SK-N-SH (cell line): ENCODE measurements at regions not wholly inside any gene's neighbourhood (a gene's known extent, or its start where the extent isn't known, plus 50 kb on each side); places are given as distances from the start of the nearest gene placed in this dataset.

Experiments used
- CTCF ChIA-PET: fragments of 300-600, 350-600 bp; formaldehyde crosslinking; extraction: SDS; loops from one replicate; lab custom pipeline; 2021; lab: Yijun Ruan, JAX
- POLR2A ChIA-PET: fragments of 350-600 bp; sonication (Branson Sonifier 250); formaldehyde crosslinking; extraction: SDS; loops from one replicate; lab custom pipeline; 2020; ENCODE audit warnings: antibody characterized with exemption, inconsistent platforms; lab: Yijun Ruan, JAX
- DNase-seq: peaks from one replicate; pipeline ENCODE4 v3.0.0; 2012
- H2AFZ ChIP-seq: fragments of 200-600 bp; sonication (generic); 2 replicates; pipeline ENCODE4 v1.8.1; 2016; ENCODE audit warnings: antibody characterized with exemption, mild to moderate bottlenecking, low read depth
- H3F3A ChIP-seq: fragments of 200-600 bp; sonication (generic); replicated peaks from 2 replicates; pipeline ENCODE3; 2016; ENCODE audit warnings: antibody characterized with exemption, mild to moderate bottlenecking; ENCODE audit not compliant: insufficient read depth
- H3K27ac ChIP-seq, 2 experiments: fragments of 200-500 bp in 1 of 2; fragments of 200-600 bp in 1 of 2; sonication (Bioruptor generic) in 1 of 2; sonication (generic), shearing (Covaris generic) in 1 of 2; 2 replicates each; pipeline versions ENCODE4 v1.5.1 to v1.6.1; 2014 to 2016; ENCODE audit warnings: low read depth in 2 of 2, inconsistent platforms in 1 of 2, low read length in 1 of 2, mild to moderate bottlenecking in 1 of 2, mixed read lengths in 1 of 2
- H3K27me3 ChIP-seq: fragments of 200-600 bp; sonication (generic), shearing (Covaris generic); 2 replicates; pipeline ENCODE4 v1.6.1; 2016; ENCODE audit warnings: mixed run types; ENCODE audit not compliant: insufficient read depth
- H3K36me3 ChIP-seq, 2 experiments: fragments of 200-500 bp in 1 of 2; fragments of 200-600 bp in 1 of 2; sonication (Bioruptor generic) in 1 of 2; sonication (generic) in 1 of 2; replicated peaks in 1 of 2; 2 replicates each; pipeline versions ENCODE3 to v1.5.1; 2014 to 2016; ENCODE audit warnings: low read length in 1 of 2, mild to moderate bottlenecking in 1 of 2; ENCODE audit not compliant: insufficient read depth in 2 of 2, control insufficient read depth in 1 of 2
- H3K4me1 ChIP-seq, 2 experiments: fragments of 200-500 bp in 1 of 2; fragments of 200-600 bp in 1 of 2; sonication (Bioruptor generic) in 1 of 2; sonication (generic), shearing (Covaris generic) in 1 of 2; 2 replicates each; pipeline versions ENCODE4 v1.5.1 to v1.6.1; 2014 to 2016; ENCODE audit warnings: low read depth in 1 of 2, low read length in 1 of 2, mixed run types in 1 of 2; ENCODE audit not compliant: insufficient read depth in 2 of 2, control insufficient read depth in 1 of 2
- H3K4me2 ChIP-seq: fragments of 200-600 bp; sonication (generic), shearing (Covaris generic); 2 replicates; pipeline ENCODE4 v1.6.1; 2017; ENCODE audit warnings: mixed run types
- H3K4me3 ChIP-seq, 2 experiments: fragments of 200-500 bp in 1 of 2; fragments of 200-600 bp in 1 of 2; sonication (Bioruptor generic) in 1 of 2; sonication (generic), shearing (Covaris generic) in 1 of 2; 2 replicates each; pipeline versions ENCODE4 v1.5.1 to v1.8.1; 2014 to 2016; ENCODE audit warnings: low read depth in 2 of 2, inconsistent platforms in 1 of 2, low read length in 1 of 2, mild to moderate bottlenecking in 1 of 2, mixed read lengths in 1 of 2, moderate library complexity in 1 of 2
- H3K79me2 ChIP-seq: fragments of 200-600 bp; sonication (generic); 2 replicates; pipeline ENCODE4 v1.8.1; 2017; ENCODE audit warnings: mild to moderate bottlenecking; ENCODE audit not compliant: insufficient read depth
- H3K9ac ChIP-seq: fragments of 200-600 bp; sonication (generic); 2 replicates; pipeline ENCODE4 v1.6.1; 2017; ENCODE audit warnings: mixed run types
- H3K9me2 ChIP-seq: fragments of 200-600 bp; sonication (generic); 2 replicates; pipeline ENCODE4 v1.6.1; 2017; ENCODE audit warnings: mixed run types
- H3K9me3 ChIP-seq: fragments of 200-600 bp; sonication (generic); 2 replicates; pipeline ENCODE4 v1.6.1; 2017; ENCODE audit warnings: mixed run types, mild to moderate bottlenecking, moderate library complexity
- H4K20me1 ChIP-seq: fragments of 200-600 bp; sonication (generic); 2 replicates; pipeline ENCODE4 v1.6.1; 2017; ENCODE audit warnings: mild to moderate bottlenecking, mixed run types; ENCODE audit not compliant: insufficient read depth
- EP300 ChIP-seq, 2 experiments: IDR thresholded peaks; 2 replicates each; pipeline versions ENCODE4 v1.4.0 to v1.6.1; 2012; ENCODE audit warnings: borderline replicate concordance in 1 of 2, low read depth in 1 of 2, low read length in 1 of 2
- EZH2phosphoT487 ChIP-seq: fragments of 200-600 bp; sonication (generic); IDR thresholded peaks from 2 replicates; pipeline ENCODE4 v1.6.1; 2017; ENCODE audit warnings: low read depth, mixed run types, mild to moderate bottlenecking, antibody characterized with exemption, moderate library complexity, borderline replicate concordance
- FOSL2 ChIP-seq: IDR thresholded peaks from 2 replicates; pipeline ENCODE4 v1.4.0; 2012; ENCODE audit warnings: low read depth, mild to moderate bottlenecking, moderate library complexity, borderline replicate concordance
- MEF2A ChIP-seq: IDR thresholded peaks from 2 replicates; pipeline ENCODE4 v1.4.0; 2012; ENCODE audit warnings: low read depth, borderline replicate concordance
- NRF1 ChIP-seq: IDR thresholded peaks from 2 replicates; pipeline ENCODE4 v1.6.1; 2012; ENCODE audit warnings: low read depth, mild to moderate bottlenecking, low read length
- POLR2AphosphoS5 ChIP-seq: IDR thresholded peaks from 2 replicates; pipeline ENCODE4 v1.6.1; 2012; ENCODE audit warnings: low read depth, low read length
- RFX5 ChIP-seq: IDR thresholded peaks from 2 replicates; pipeline ENCODE4 v1.6.1; 2012; ENCODE audit warnings: mild to moderate bottlenecking, improper control_type of control experiment, low read length
- RXRA ChIP-seq: IDR thresholded peaks from 2 replicates; pipeline ENCODE4 v1.4.0; 2012; ENCODE audit warnings: low read depth, mild to moderate bottlenecking, borderline replicate concordance
- TCF12 ChIP-seq: IDR thresholded peaks from 2 replicates; pipeline ENCODE4 v1.4.0; 2012
- TEAD4 ChIP-seq: IDR thresholded peaks from 2 replicates; pipeline ENCODE4 v1.4.0; 2012; ENCODE audit warnings: mild to moderate bottlenecking, borderline replicate concordance; ENCODE audit not compliant: insufficient read depth
- YY1 ChIP-seq: IDR thresholded peaks from 2 replicates; pipeline ENCODE4 v1.4.0; 2012; ENCODE audit warnings: low read depth, mild to moderate bottlenecking
- WGBS: methylation state at CpG from one replicate; pipeline ENCODE4 v1.1.6; 2017; ENCODE audit warnings: low lambda C conversion rate; 5-methylcytosine and 5-hydroxymethylcytosine counted together
- TF ChIP-seq, protein P1 (sequence below): IDR thresholded peaks from 2 replicates; pipeline ENCODE4 v1.6.1; 2012; ENCODE audit warnings: mild to moderate bottlenecking, low read depth, low read length, moderate library complexity
- TF ChIP-seq, protein P2 (sequence below): IDR thresholded peaks from 2 replicates; pipeline ENCODE4 v1.4.0; 2012; ENCODE audit warnings: low read depth, borderline replicate concordance

DNA sequence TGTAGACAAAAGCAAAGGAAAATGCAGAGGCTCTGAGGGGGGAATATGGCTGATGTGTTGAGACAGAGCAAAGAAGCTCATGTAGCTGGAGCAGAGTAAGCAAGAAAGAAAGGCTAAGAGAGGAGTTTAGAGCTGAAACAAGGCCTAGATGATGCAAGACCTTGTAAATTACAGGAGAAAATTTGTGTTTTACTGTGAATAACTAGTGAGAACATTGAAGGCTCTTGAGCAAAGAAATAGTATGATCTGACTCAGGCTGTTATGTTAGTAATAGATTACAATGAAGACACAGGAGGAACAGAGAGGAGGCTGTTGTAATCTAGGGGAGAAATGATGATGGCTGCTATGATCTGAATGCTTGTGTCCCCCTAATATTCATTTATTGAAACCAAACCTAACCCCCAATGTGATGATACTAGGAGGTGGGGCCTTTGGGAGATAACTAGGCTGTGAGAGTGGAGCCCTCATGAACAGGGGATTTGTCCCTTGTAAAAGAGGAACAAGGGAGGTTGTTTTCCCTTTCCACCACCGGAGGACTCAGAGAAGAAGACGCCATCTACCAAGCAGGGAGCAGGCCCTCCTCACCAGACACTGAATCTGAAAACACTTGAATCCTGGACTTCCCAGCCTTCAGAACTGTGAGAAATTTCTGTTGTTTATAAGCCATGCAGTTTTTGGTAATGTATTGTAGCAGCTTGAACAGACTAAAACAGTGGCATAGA is 394.9 kb downstream of the HTR7 start:
- WGBS = 0% methylated on average over 2 of the region's 2 CpGs
- TF ChIP-seq TCF12 (no peak), YY1 (no peak), EZH2phosphoT487 (no peak), TEAD4 (no peak), POLR2AphosphoS5 (no peak), MEF2A (no peak), RFX5 (no peak), RXRA (no peak), FOSL2 (no peak), EP300 (IDR thresholded peaks at IDR 0.05; ENCODE audit: borderline replicate concordance in 1 of 2, low read depth in 1 of 2, low read length in 1 of 2) (no peak), NRF1 (no peak)
- TF ChIP-seq, protein P1, sequence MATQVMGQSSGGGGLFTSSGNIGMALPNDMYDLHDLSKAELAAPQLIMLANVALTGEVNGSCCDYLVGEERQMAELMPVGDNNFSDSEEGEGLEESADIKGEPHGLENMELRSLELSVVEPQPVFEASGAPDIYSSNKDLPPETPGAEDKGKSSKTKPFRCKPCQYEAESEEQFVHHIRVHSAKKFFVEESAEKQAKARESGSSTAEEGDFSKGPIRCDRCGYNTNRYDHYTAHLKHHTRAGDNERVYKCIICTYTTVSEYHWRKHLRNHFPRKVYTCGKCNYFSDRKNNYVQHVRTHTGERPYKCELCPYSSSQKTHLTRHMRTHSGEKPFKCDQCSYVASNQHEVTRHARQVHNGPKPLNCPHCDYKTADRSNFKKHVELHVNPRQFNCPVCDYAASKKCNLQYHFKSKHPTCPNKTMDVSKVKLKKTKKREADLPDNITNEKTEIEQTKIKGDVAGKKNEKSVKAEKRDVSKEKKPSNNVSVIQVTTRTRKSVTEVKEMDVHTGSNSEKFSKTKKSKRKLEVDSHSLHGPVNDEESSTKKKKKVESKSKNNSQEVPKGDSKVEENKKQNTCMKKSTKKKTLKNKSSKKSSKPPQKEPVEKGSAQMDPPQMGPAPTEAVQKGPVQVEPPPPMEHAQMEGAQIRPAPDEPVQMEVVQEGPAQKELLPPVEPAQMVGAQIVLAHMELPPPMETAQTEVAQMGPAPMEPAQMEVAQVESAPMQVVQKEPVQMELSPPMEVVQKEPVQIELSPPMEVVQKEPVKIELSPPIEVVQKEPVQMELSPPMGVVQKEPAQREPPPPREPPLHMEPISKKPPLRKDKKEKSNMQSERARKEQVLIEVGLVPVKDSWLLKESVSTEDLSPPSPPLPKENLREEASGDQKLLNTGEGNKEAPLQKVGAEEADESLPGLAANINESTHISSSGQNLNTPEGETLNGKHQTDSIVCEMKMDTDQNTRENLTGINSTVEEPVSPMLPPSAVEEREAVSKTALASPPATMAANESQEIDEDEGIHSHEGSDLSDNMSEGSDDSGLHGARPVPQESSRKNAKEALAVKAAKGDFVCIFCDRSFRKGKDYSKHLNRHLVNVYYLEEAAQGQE = no peak
- TF ChIP-seq, protein P2, sequence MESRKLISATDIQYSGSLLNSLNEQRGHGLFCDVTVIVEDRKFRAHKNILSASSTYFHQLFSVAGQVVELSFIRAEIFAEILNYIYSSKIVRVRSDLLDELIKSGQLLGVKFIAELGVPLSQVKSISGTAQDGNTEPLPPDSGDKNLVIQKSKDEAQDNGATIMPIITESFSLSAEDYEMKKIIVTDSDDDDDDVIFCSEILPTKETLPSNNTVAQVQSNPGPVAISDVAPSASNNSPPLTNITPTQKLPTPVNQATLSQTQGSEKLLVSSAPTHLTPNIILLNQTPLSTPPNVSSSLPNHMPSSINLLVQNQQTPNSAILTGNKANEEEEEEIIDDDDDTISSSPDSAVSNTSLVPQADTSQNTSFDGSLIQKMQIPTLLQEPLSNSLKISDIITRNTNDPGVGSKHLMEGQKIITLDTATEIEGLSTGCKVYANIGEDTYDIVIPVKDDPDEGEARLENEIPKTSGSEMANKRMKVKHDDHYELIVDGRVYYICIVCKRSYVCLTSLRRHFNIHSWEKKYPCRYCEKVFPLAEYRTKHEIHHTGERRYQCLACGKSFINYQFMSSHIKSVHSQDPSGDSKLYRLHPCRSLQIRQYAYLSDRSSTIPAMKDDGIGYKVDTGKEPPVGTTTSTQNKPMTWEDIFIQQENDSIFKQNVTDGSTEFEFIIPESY = no peak
- DNase-seq = no peak
- no peak overlapping the region for H3K9ac ChIP-seq
- no peak overlapping the region for H3K4me2 ChIP-seq
- H3K36me3 ChIP-seq = no peaks in the 10 kb centered on the region
- no peaks in the 10 kb centered on the region for H3K9me2 ChIP-seq
- H3K79me2 ChIP-seq = no peaks in the 10 kb centered on the region
- H3K4me3 ChIP-seq = no peak overlapping the region
- ChIA-PET CTCF (no interaction called here), POLR2A (no interaction called here)
- H3F3A ChIP-seq = no peaks in the 10 kb centered on the region
- H3K27ac ChIP-seq = no peak overlapping the region
- H2AFZ ChIP-seq = no peak overlapping the region
- H4K20me1 ChIP-seq = no peaks in the 10 kb centered on the region
- H3K9me3 ChIP-seq = no peaks in the 10 kb centered on the region
- no peaks in the 10 kb centered on the region for H3K4me1 ChIP-seq
- H3K27me3 ChIP-seq = no peaks in the 10 kb centered on the region
